HEK293T (cell line): ENCODE measurements at regions not wholly inside any gene's neighbourhood (a gene's known extent, or its start where the extent isn't known, plus 50 kb on each side); places are given as distances from the start of the nearest gene placed in this dataset.
"Not testable (repeated sequence)": the region's sequence is repeated elsewhere in the genome, so short reads cannot be mapped to it uniquely, and the experiment has no call there.

Experiments used
- ARNT ChIP-seq: fragments of 450-650 bp; IDR thresholded peaks from 2 replicates; pipeline ENCODE4 v1.6.1; 2017; ENCODE audit warnings: mild to moderate bottlenecking
- BHLHE40 ChIP-seq: fragments of 450-650 bp; IDR thresholded peaks from 2 replicates; pipeline ENCODE4 v1.6.1; 2016; ENCODE audit warnings: mild to moderate bottlenecking, moderate library complexity, borderline replicate concordance
- FOXK2 ChIP-seq: fragments of 450-650 bp; IDR thresholded peaks from 2 replicates; pipeline ENCODE4 v1.6.1; 2016; ENCODE audit warnings: mild to moderate bottlenecking
- SP1 ChIP-seq: fragments of 450-650 bp; IDR thresholded peaks from 2 replicates; pipeline ENCODE4 v1.6.1; 2017

GRCh38 chr12:9308745-9309144, 100.5 kb upstream of the PZP start:
- TF ChIP-seq ARNT, SP1, FOXK2, BHLHE40: not testable (repeated sequence)
